Adrenal gland (tissue), 9 donors: ENCODE measurements at regions not wholly inside any gene's neighbourhood (a gene's known extent, or its start where the extent isn't known, plus 50 kb on each side); places are given as distances from the start of the nearest gene placed in this dataset.

Experiments used
- DNase-seq, 7 donors: peaks; one replicate each; pipeline ENCODE4 v3.0.0-alpha.2; 2019 to 2020
- H3K27ac ChIP-seq, 5 donors: fragments of 200-600 bp; sonication (generic) in 4 of 5; 1 replicate in 3 of 5; 2 replicates in 2 of 5; pipeline versions ENCODE4 v1.5.1 to v1.8.0; 2016 to 2020; ENCODE audit warnings: mild to moderate bottlenecking in 1 of 5
- H3K27me3 ChIP-seq: fragments of 200-600 bp; 2 replicates; pipeline ENCODE4 v1.8.0; 2021
- H3K36me3 ChIP-seq, 2 donors: fragments of 200-600 bp; replicated peaks in 1 of 2; 1 replicate in 1 of 2; 2 replicates in 1 of 2; pipeline versions ENCODE4 v1.5.1 to v1.8.0; 2018 to 2022
- H3K4me1 ChIP-seq, 2 donors: fragments of 200-600 bp; replicated peaks in 1 of 2; 1 replicate in 1 of 2; 2 replicates in 1 of 2; pipeline versions ENCODE4 v1.5.1 to v1.8.0; 2018 to 2021
- H3K4me3 ChIP-seq, 4 donors: fragments of 200-600 bp; sonication (generic) in 3 of 4; one replicate each; pipeline ENCODE4 v1.5.1; 2016 to 2018
- H3K9me3 ChIP-seq, 3 donors: fragments of 200-600 bp; sonication (generic) in 1 of 3; replicated peaks in 1 of 3; 1 replicate in 2 of 3; 2 replicates in 1 of 3; pipeline versions ENCODE4 v1.5.1 to v1.8.0; 2016 to 2021
- POLR2A ChIP-seq, 2 donors: fragments of 450-650 bp; IDR thresholded peaks; one replicate each; pipeline ENCODE4 v1.6.1; 2017; ENCODE audit warnings: antibody characterized with exemption in 2 of 2, mild to moderate bottlenecking in 2 of 2, moderate library complexity in 1 of 2
- WGBS, 4 donors: extraction: QIAGEN DNeasy Blood & Tissue Kit in 2 of 4; methylation state at CpG; one replicate each; pipeline versions ENCODE4 v1.1.5 to v1.1.7; 2013 to 2017; 5-methylcytosine and 5-hydroxymethylcytosine counted together
- intact Hi-C, 2 donors: fragments of 100-400 bp; cut with DNase I; formaldehyde crosslinking; loops; one replicate each; pipeline versions ENCODE4 v1.14.1 to v1.15.0; 2022 to 2023
- TF ChIP-seq, protein P1 (sequence below), 6 experiments: fragments of 450-650 bp in 4 of 6; fragments of 200-600 bp in 2 of 6; sonication (generic) in 1 of 6; IDR thresholded peaks; 1 replicate in 5 of 6; 2 replicates in 1 of 6; pipeline versions ENCODE4 v1.5.1 to v1.8.0; 2016 to 2021; ENCODE audit warnings: antibody characterized with exemption in 6 of 6, mild to moderate bottlenecking in 2 of 6, moderate library complexity in 1 of 6
- donor health status: healthy with polysubstance abuse.
- donor health status: Bipolar disorder and iron deficiency.
- donor health status: DM: yes; HTN: yes; CAD: no.
- donor health status: DM: no; HTN: no; CAD: no.
- donor health status: DM: no; HTN: no; CAD: no.

GRCh38 chr2:55111230-55111569 lies 60.9 kb upstream of the RTN4 start:
- intact Hi-C loops: no loop called here

DNA sequence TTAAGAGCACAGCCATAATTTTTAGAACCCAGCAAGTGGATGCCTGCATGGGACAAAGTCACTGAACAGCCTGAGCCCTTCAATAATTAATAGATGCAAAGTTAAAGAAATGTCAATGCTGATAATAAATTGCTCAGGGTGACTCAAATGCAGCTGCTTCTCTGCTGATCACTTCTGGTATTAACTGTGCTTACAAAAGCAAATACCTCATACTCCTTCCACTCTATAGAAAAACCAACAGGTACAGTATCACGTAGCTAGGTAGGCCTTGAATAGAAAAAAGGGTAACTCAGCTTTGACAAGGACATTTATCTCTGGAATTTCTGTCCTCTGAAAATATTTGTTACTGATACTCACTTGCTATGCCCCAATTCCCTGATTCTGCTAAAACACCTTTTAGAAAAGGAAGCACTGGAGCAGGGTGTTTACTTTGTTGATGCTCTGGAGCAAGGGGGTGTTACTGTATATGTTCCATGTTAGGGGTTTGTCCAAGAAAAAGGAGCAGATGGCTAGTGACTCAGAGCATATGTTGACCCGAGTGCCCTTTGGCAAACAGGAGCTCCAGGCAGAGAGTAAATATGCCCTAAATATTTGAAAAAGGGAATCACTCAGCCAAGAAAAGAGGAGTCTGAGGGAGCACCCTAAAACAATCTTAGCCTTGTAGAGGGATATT lies 59.1 kb upstream of the RTN4 start:
- peak in 1 of 7 donors; percentile 33 for DNase-seq
- no peaks in the 10 kb centered on the region for H3K36me3 ChIP-seq
- no peaks in the 10 kb centered on the region for H3K9me3 ChIP-seq
- peak overlapping the region; percentile 29 to 96 (median 72) for H3K27ac ChIP-seq
- H3K4me1 ChIP-seq: peaks cover 36 to 44% of the 10 kb centered on the region in 2 donors
- intact Hi-C loops: no loop called here
- H3K27me3 ChIP-seq: no peaks in the 10 kb centered on the region
- 40 to 67% (median 48%) methylated on average over 2 of the region's 2 CpGs for WGBS, 4 donors
- TF ChIP-seq, protein P1, sequence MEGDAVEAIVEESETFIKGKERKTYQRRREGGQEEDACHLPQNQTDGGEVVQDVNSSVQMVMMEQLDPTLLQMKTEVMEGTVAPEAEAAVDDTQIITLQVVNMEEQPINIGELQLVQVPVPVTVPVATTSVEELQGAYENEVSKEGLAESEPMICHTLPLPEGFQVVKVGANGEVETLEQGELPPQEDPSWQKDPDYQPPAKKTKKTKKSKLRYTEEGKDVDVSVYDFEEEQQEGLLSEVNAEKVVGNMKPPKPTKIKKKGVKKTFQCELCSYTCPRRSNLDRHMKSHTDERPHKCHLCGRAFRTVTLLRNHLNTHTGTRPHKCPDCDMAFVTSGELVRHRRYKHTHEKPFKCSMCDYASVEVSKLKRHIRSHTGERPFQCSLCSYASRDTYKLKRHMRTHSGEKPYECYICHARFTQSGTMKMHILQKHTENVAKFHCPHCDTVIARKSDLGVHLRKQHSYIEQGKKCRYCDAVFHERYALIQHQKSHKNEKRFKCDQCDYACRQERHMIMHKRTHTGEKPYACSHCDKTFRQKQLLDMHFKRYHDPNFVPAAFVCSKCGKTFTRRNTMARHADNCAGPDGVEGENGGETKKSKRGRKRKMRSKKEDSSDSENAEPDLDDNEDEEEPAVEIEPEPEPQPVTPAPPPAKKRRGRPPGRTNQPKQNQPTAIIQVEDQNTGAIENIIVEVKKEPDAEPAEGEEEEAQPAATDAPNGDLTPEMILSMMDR (IDR thresholded peaks at IDR 0.05): no peak
- TF ChIP-seq POLR2A (IDR thresholded peaks at IDR 0.05): no peak
- no peak overlapping the region for H3K4me3 ChIP-seq

More at GRCh38 chr2:55111230-55111569, 60.9 kb upstream of the RTN4 start:
- no peaks in the 10 kb centered on the region for H3K36me3 ChIP-seq
- no peaks in the 10 kb centered on the region for H3K9me3 ChIP-seq
- peaks cover 36 to 44% of the 10 kb centered on the region in 2 donors for H3K4me1 ChIP-seq
- no peak for TF ChIP-seq POLR2A (IDR thresholded peaks at IDR 0.05)
- TF ChIP-seq, protein P1 (IDR thresholded peaks at IDR 0.05): no peak
- DNase-seq: no peak
- peak overlapping the region; percentile 84 to 96 (median 92) for H3K27ac ChIP-seq
- no peaks in the 10 kb centered on the region for H3K27me3 ChIP-seq
- no peak overlapping the region for H3K4me3 ChIP-seq
- 59 to 68% (median 65%) methylated on average over 4 of the region's 4 CpGs for WGBS, 4 donors

- H3K4me1 ChIP-seq: peaks cover 36 to 42% of the 10 kb centered on the region in 2 donors
- intact Hi-C loops: no loop called here
- DNase-seq: no peak
- no peak overlapping the region for H3K4me3 ChIP-seq
- WGBS, 4 donors: 50 to 64% (median 57%) methylated on average over 7 of the region's 7 CpGs
- TF ChIP-seq, protein P1 (IDR thresholded peaks at IDR 0.05): no peak
- H3K27me3 ChIP-seq: no peaks in the 10 kb centered on the region
- peak overlapping the region in 2 of 5 donors; percentile 93 to 96 for H3K27ac ChIP-seq
- no peaks in the 10 kb centered on the region for H3K36me3 ChIP-seq
- H3K9me3 ChIP-seq: no peaks in the 10 kb centered on the region
Observed at GRCh38 chr2:55108456-55109160, 58.4 kb upstream of the RTN4 start.

DNA sequence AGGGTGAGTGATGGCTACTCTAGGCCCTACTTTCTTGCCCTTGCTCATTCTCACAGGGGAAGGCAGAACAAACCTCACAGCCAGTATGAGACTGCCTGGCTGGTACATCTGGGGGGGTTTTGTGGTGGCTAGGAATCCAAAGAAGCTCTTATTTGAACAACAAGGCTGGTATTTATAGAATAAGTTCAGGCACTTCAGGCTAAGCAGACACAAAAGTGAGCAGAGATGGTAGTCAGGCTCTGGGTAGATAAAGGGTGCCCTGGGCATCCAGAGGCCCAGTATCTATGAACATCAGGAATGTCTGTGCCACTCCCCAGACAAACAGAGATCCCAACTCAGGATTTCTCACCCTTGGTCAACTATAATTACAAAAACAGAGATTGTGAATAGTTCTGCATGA lies 57.2 kb upstream of the RTN4 start:
- H3K36me3 ChIP-seq: no peaks in the 10 kb centered on the region
- TF ChIP-seq, protein P1 (IDR thresholded peaks at IDR 0.05): no peak
- H3K4me1 ChIP-seq: peaks cover 24 to 33% of the 10 kb centered on the region in 2 donors
- no peak for DNase-seq
- H3K9me3 ChIP-seq: no peaks in the 10 kb centered on the region
- H3K27me3 ChIP-seq: no peaks in the 10 kb centered on the region
- intact Hi-C loops: no loop called here
- peak overlapping the region in 1 of 5 donors; percentile 11 for H3K27ac ChIP-seq
- no peak overlapping the region for H3K4me3 ChIP-seq
